ENCODE measurements at regions not wholly inside any gene's neighbourhood (a gene's known extent, or its start where the extent isn't known, plus 50 kb on each side); places are given as distances from the start of the nearest gene placed in this dataset.

DNA sequence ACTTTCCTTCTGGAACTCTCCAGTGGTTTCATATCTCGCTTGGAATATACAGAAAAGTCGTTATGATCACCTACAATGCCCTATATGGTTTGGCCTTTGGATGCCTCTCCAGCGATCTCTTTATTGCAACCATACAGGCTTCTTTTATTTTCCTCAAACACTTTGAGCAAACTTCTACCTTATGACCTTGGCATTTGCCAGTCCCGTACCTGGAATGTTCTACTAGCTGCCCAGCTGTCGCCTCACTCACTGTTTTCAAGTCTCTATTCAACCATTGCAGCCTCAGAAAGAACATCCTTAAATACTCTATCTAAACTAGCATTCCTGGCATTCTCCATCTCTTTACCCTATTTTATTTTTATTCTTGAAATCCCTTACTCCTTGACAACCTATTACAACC, 50.4 kb upstream of the NEDD9 start:
- TF ChIP-seq POLR2A (IDR thresholded peaks at IDR 0.05) = no peak
- TF ChIP-seq, protein P1, sequence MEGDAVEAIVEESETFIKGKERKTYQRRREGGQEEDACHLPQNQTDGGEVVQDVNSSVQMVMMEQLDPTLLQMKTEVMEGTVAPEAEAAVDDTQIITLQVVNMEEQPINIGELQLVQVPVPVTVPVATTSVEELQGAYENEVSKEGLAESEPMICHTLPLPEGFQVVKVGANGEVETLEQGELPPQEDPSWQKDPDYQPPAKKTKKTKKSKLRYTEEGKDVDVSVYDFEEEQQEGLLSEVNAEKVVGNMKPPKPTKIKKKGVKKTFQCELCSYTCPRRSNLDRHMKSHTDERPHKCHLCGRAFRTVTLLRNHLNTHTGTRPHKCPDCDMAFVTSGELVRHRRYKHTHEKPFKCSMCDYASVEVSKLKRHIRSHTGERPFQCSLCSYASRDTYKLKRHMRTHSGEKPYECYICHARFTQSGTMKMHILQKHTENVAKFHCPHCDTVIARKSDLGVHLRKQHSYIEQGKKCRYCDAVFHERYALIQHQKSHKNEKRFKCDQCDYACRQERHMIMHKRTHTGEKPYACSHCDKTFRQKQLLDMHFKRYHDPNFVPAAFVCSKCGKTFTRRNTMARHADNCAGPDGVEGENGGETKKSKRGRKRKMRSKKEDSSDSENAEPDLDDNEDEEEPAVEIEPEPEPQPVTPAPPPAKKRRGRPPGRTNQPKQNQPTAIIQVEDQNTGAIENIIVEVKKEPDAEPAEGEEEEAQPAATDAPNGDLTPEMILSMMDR (IDR thresholded peaks at IDR 0.05) = no peak
